Thyroid gland (tissue), 4 donors: ENCODE measurements at regions not wholly inside any gene's neighbourhood (a gene's known extent, or its start where the extent isn't known, plus 50 kb on each side); places are given as distances from the start of the nearest gene placed in this dataset.
A peak's percentile ranks its signal among the peaks of the same experiment; 100 is the strongest.

Source experiments
- DNase-seq, 2 donors: peaks; one replicate each; pipeline ENCODE4 v3.0.0-alpha.2; 2019
- H3K27ac ChIP-seq, 3 donors: fragments of 200-600 bp; sonication (generic); 1 replicate in 2 of 3; 2 replicates in 1 of 3; pipeline ENCODE4 v1.5.1; 2016 to 2019; ENCODE audit warnings: mild to moderate bottlenecking in 1 of 3, moderate library complexity in 1 of 3
- H3K27me3 ChIP-seq: fragments of 200-600 bp; sonication (generic); one replicate; pipeline ENCODE4 v1.5.1; 2019
- H3K36me3 ChIP-seq, 2 donors: fragments of 200-600 bp; sonication (generic); one replicate each; pipeline ENCODE4 v1.5.1; 2016 to 2019
- H3K4me1 ChIP-seq, 2 donors: fragments of 200-600 bp; sonication (generic); one replicate each; pipeline ENCODE4 v1.5.1; 2017 to 2019
- H3K4me3 ChIP-seq, 3 donors: fragments of 200-600 bp; sonication (generic); replicated peaks in 1 of 3; 1 replicate in 2 of 3; 2 replicates in 1 of 3; pipeline ENCODE4 v1.5.1; 2016; ENCODE audit warnings: mild to moderate bottlenecking in 1 of 3
- H3K9me3 ChIP-seq: fragments of 200-600 bp; sonication (generic); one replicate; pipeline ENCODE4 v1.5.1; 2017
- POLR2A ChIP-seq, 2 donors: fragments of 450-650 bp; IDR thresholded peaks; one replicate each; pipeline ENCODE4 v1.6.1; 2017; ENCODE audit warnings: antibody characterized with exemption in 2 of 2, mild to moderate bottlenecking in 2 of 2, moderate library complexity in 1 of 2
- WGBS, 2 donors: methylation state at CpG; one replicate each; pipeline ENCODE4 v1.1.5; 2017; 5-methylcytosine and 5-hydroxymethylcytosine counted together
- intact Hi-C: fragments of 100-400 bp; cut with DNase I; formaldehyde crosslinking; loops from one replicate; pipeline ENCODE4 v1.15.1; 2023
- TF ChIP-seq, protein P1 (sequence below), 6 experiments: fragments of 200-600 bp in 3 of 6; fragments of 450-650 bp in 3 of 6; sonication (generic) in 3 of 6; IDR thresholded peaks; one replicate each; pipeline ENCODE4 v1.5.1; 2016 to 2019; ENCODE audit warnings: antibody characterized with exemption in 6 of 6, mild to moderate bottlenecking in 2 of 6, inconsistent platforms in 1 of 6, moderate library complexity in 1 of 6

DNA sequence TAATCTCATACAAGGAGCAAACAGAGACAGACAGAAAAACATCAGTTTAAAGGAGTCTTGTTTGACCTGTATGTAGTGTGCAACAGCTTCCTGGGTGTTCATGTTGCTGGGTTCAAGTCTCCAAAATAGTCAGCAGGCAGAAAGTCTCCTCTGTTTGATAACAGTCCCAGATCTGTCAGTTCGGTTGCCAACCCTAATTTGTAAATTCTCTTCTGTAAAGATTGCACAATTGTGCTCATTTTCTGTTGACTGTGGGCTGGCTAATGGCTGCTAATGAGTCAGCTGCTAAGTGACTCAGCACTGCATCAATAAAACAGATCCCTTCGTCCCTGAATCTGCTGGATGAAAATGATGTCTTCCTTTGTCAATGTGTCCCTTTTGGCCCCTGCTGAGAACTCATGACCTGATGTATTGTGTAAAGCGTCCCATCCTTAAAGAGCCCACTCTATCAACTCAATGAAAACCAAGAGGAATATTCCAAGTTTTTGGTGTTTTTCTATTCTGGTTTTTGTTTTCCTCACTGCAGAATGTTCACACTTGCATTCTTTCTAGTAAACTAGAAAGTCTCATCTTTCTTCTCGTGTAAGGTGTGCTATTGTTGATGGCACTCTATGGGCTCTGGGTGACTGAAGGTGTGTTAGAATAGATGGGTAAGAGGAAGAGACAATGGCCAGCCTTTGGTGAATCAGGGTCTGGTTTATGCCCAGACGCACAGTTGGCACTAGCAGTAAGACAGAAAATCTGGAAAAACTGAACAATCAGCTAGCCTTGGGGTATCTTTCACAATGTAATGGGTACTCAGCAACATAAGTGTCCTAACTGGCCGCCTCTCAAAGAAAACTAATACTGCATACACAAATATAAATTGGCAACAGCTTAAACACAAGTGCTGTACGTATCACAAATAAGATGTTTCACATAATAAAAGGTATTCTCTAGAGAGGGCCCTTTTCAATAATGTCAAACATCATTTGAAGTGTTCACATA is 75.1 kb upstream of the SIPA1L2 start:
- peak in 1 of 2 donors; percentile 6 for DNase-seq
- H3K27me3 ChIP-seq: no peaks in the 10 kb centered on the region
- peaks cover 0 to 4% of the 10 kb centered on the region in 2 donors for H3K4me1 ChIP-seq
- intact Hi-C loops: no loop called here
- no peak overlapping the region for H3K4me3 ChIP-seq
- WGBS, 2 donors: 67 to 82% methylated on average over 7 of the region's 7 CpGs
- no peak overlapping the region for H3K27ac ChIP-seq
- H3K36me3 ChIP-seq: no peaks in the 10 kb centered on the region
- no peak for TF ChIP-seq POLR2A (IDR thresholded peaks at IDR 0.05)
- TF ChIP-seq, protein P1, sequence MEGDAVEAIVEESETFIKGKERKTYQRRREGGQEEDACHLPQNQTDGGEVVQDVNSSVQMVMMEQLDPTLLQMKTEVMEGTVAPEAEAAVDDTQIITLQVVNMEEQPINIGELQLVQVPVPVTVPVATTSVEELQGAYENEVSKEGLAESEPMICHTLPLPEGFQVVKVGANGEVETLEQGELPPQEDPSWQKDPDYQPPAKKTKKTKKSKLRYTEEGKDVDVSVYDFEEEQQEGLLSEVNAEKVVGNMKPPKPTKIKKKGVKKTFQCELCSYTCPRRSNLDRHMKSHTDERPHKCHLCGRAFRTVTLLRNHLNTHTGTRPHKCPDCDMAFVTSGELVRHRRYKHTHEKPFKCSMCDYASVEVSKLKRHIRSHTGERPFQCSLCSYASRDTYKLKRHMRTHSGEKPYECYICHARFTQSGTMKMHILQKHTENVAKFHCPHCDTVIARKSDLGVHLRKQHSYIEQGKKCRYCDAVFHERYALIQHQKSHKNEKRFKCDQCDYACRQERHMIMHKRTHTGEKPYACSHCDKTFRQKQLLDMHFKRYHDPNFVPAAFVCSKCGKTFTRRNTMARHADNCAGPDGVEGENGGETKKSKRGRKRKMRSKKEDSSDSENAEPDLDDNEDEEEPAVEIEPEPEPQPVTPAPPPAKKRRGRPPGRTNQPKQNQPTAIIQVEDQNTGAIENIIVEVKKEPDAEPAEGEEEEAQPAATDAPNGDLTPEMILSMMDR (IDR thresholded peaks at IDR 0.05): no peak
- H3K9me3 ChIP-seq: no peaks in the 10 kb centered on the region

DNA sequence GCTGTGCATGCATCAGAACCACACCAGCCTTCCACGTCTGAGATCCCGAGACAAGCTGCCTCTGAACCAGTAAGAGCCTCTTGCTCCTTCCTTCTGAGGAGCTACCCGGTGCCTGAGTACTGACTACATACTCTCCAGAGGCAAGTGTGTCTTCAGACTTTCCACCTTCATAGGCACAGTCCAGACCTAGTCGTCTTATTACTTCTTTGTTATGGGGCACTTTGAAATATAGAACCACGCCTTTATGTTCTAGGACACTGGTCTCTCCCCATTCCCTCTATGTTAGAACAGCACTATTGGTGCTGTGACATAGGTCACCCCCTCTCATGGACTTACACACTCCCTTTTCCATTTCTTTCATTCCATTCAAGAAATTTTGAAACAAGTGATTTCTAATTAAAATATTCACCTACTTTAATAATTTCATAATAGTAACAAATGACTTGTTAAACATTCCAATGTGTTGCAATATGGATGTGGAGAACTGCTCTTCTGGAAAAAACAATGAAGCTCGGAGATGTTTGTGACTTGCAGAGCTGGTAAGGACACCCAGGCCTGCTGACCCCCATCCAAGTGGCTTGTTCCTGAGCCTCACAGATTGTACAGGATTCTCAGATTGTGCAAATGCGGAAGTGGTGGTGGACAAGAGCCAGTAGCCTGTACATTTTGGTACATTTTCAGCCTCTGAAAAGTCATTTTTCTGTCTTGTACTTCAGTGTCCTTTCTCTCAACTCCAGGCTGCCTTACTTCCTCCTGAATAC is 76.1 kb upstream of the SIPA1L2 start:
- intact Hi-C loops: no loop called here
- 73 to 79% methylated on average over 7 of the region's 7 CpGs for WGBS, 2 donors
- no peak for TF ChIP-seq POLR2A (IDR thresholded peaks at IDR 0.05)
- TF ChIP-seq, protein P1 (IDR thresholded peaks at IDR 0.05): no peak

DNA sequence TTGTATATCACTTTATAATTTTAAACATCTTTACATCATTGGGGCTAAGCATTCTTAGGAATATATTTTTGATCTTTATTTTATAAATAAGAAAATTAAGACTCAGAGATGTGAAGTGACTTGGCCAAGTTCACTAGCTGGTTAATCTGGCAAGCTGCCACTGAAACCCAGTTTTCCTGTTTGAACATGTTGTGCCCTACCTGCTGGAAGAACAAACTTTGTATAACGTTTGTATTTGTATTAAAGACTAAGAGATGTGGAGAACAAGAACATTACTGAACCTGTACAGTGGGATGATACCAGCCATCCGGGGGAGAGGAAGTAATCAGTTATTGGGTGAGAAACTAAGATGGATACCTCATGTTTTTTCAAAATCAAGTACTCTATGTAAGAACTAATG is 77.2 kb upstream of the SIPA1L2 start:
- no peaks in the 10 kb centered on the region for H3K9me3 ChIP-seq
- no peak overlapping the region for H3K27ac ChIP-seq
- peaks cover 0 to 4% of the 10 kb centered on the region in 2 donors for H3K4me1 ChIP-seq
- no peak for DNase-seq
- H3K36me3 ChIP-seq: no peaks in the 10 kb centered on the region
- WGBS, 2 donors: 61 to 69% methylated on average over 2 of the region's 2 CpGs
- TF ChIP-seq, protein P1 (IDR thresholded peaks at IDR 0.05): no peak
- no peak for TF ChIP-seq POLR2A (IDR thresholded peaks at IDR 0.05)
- H3K4me3 ChIP-seq: no peak overlapping the region
- intact Hi-C loops: no loop called here
- no peaks in the 10 kb centered on the region for H3K27me3 ChIP-seq

More for the DNA sequence above, 76.1 kb upstream of the SIPA1L2 start:
- Histone ChIP-seq H3K4me3 (no peak overlapping the region), H3K9me3 (no peaks in the 10 kb centered on the region), H3K27ac (no peak overlapping the region), H3K4me1 (peaks cover 0 to 4% of the 10 kb centered on the region in 2 donors), H3K27me3 (no peaks in the 10 kb centered on the region), H3K36me3 (no peaks in the 10 kb centered on the region)
- no peak for DNase-seq

DNA sequence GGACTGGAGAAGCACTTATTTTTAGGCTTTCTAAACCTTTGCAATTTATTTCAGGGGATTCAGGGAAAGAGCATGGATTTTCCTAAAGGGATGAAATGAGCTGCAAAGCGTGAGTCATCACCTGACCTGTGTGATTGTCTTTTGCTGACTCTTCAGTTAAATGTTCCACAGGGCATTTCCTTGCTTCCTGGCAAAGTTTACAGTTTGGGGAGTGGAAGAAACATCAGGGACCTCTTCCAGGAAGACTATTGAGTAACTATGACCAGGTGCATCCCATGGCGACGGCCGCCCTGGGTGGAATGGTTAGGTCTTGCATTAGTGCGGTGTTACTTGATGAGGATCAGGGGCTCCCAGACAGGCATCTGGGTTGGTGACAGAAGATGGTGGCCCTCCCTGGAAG is 79.5 kb upstream of the SIPA1L2 start:
- TF ChIP-seq POLR2A (IDR thresholded peaks at IDR 0.05): no peak
- TF ChIP-seq, protein P1 (IDR thresholded peaks at IDR 0.05): no peak
- no peaks in the 10 kb centered on the region for H3K36me3 ChIP-seq
- DNase-seq: no peak
- 78 to 93% methylated on average over 5 of the region's 5 CpGs for WGBS, 2 donors
- H3K27ac ChIP-seq: no peak overlapping the region
- H3K4me3 ChIP-seq: no peak overlapping the region
- H3K9me3 ChIP-seq: no peaks in the 10 kb centered on the region
- intact Hi-C loops: no loop called here
- H3K4me1 ChIP-seq: peaks cover 0 to 4% of the 10 kb centered on the region in 2 donors
- no peaks in the 10 kb centered on the region for H3K27me3 ChIP-seq
